Tibial artery (tissue), 4 donors: ENCODE measurements at regions not wholly inside any gene's neighbourhood (a gene's known extent, or its start where the extent isn't known, plus 50 kb on each side); places are given as distances from the start of the nearest gene placed in this dataset.

Experiments used
- DNase-seq, 2 donors: peaks; one replicate each; pipeline ENCODE4 v3.0.0-alpha.2; 2019
- H3K27ac ChIP-seq, 2 donors: fragments of 200-600 bp; sonication (generic) in 1 of 2; 1 replicate in 1 of 2; 2 replicates in 1 of 2; pipeline ENCODE4 v1.5.1; 2018 to 2019; ENCODE audit warnings: mild to moderate bottlenecking in 1 of 2
- H3K27me3 ChIP-seq, 2 donors: fragments of 200-600 bp; sonication (generic) in 1 of 2; one replicate each; pipeline versions ENCODE4 v1.5.1 to v1.6.0; 2016 to 2019
- H3K36me3 ChIP-seq, 3 donors: fragments of 200-600 bp; sonication (generic) in 2 of 3; one replicate each; pipeline ENCODE4 v1.5.1; 2016 to 2019; ENCODE audit warnings: mild to moderate bottlenecking in 2 of 3
- H3K4me1 ChIP-seq, 4 donors: fragments of 200-600 bp; sonication (generic) in 2 of 4; 1 replicate in 3 of 4; 2 replicates in 1 of 4; pipeline ENCODE4 v1.5.1; 2016 to 2019
- H3K4me3 ChIP-seq, 2 donors: fragments of 200-600 bp; sonication (generic) in 1 of 2; 1 replicate in 1 of 2; 2 replicates in 1 of 2; pipeline ENCODE4 v1.5.1; 2018 to 2019; ENCODE audit warnings: mild to moderate bottlenecking in 2 of 2
- H3K9me3 ChIP-seq, 3 donors: fragments of 200-600 bp; sonication (generic) in 1 of 3; one replicate each; pipeline ENCODE4 v1.5.1; 2016 to 2019
- intact Hi-C: fragments of 100-400 bp; cut with DNase I; formaldehyde crosslinking; loops from one replicate; pipeline ENCODE4 v1.15.0; 2023; ENCODE audit warnings: low total_unique reads
- TF ChIP-seq, protein P1 (sequence below), 2 experiments: fragments of 200-600 bp in 1 of 2; fragments of 450-650 bp in 1 of 2; IDR thresholded peaks; one replicate each; pipeline ENCODE4 v1.5.1; 2017 to 2019; ENCODE audit warnings: antibody characterized with exemption in 2 of 2, mild to moderate bottlenecking in 1 of 2, moderate library complexity in 1 of 2

DNA sequence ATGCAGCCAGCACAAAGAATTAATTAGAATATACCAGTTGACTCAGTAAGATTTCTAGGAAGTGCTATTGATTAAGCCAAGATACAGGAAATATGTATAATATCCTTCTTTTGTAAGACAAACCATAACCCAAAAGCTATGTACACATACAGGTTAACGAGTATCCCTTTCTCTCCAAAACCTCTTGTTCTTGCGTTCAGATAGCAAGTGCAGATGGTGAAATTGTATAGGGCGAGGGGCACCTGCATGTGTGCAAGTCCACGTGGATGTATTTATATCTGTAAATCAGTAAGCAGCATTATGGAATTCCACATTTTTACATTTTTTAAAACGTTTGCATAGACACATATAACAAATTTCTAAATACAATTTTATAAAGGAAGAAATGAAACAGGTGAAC, 228.6 kb downstream of the TBXT start:
- TF ChIP-seq, protein P1, sequence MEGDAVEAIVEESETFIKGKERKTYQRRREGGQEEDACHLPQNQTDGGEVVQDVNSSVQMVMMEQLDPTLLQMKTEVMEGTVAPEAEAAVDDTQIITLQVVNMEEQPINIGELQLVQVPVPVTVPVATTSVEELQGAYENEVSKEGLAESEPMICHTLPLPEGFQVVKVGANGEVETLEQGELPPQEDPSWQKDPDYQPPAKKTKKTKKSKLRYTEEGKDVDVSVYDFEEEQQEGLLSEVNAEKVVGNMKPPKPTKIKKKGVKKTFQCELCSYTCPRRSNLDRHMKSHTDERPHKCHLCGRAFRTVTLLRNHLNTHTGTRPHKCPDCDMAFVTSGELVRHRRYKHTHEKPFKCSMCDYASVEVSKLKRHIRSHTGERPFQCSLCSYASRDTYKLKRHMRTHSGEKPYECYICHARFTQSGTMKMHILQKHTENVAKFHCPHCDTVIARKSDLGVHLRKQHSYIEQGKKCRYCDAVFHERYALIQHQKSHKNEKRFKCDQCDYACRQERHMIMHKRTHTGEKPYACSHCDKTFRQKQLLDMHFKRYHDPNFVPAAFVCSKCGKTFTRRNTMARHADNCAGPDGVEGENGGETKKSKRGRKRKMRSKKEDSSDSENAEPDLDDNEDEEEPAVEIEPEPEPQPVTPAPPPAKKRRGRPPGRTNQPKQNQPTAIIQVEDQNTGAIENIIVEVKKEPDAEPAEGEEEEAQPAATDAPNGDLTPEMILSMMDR (IDR thresholded peaks at IDR 0.05): no peak
- no peaks in the 10 kb centered on the region for H3K9me3 ChIP-seq
- no peaks in the 10 kb centered on the region for H3K36me3 ChIP-seq
- H3K4me1 ChIP-seq: no peaks in the 10 kb centered on the region
- no peak overlapping the region for H3K27ac ChIP-seq
- no peak overlapping the region for H3K4me3 ChIP-seq
- intact Hi-C loops: no loop called here
- DNase-seq: no peak
- H3K27me3 ChIP-seq: no peaks in the 10 kb centered on the region

DNA sequence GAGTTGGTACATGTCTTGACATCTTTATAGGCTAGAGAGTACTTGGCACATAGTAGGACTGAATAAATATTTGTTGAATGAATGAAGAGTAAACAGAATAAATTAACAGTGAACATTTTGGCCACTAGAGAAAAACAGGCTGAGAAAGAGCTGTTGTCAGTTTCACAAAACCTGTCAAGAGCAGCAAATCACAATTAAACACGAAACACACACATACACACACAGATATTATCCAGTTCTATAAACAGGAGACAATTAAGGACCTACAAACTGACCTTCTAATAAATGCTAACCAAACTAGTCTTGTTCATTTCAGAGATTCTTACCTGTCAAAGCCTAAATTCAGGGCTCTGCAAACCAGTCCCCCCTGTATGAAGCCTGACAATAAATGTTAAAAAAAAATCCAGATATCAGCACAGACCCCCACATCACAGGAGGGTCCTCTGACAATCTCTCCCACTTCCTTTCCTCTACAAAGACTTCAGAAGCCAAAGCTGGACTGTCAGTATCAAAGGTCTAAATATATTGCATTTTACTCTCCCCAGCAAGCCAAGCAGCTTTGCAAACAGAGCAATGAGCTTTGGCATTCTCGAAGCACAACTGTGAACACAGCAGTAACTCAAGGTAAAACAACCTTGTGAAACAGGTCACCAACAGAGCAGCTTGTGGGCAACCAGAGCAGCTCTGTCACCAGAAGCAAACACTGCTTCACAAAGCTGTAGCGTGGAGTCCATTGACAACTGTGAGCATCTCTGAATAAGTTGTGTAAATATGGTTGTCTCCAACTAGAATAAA, 229.9 kb downstream of the TBXT start:
- no peaks in the 10 kb centered on the region for H3K36me3 ChIP-seq
- intact Hi-C loops: no loop called here
- no peak overlapping the region for H3K27ac ChIP-seq
- TF ChIP-seq, protein P1 (IDR thresholded peaks at IDR 0.05): no peak
- no peaks in the 10 kb centered on the region for H3K27me3 ChIP-seq
- no peaks in the 10 kb centered on the region for H3K4me1 ChIP-seq
- no peaks in the 10 kb centered on the region for H3K9me3 ChIP-seq
- no peak for DNase-seq
- no peak overlapping the region for H3K4me3 ChIP-seq

DNA sequence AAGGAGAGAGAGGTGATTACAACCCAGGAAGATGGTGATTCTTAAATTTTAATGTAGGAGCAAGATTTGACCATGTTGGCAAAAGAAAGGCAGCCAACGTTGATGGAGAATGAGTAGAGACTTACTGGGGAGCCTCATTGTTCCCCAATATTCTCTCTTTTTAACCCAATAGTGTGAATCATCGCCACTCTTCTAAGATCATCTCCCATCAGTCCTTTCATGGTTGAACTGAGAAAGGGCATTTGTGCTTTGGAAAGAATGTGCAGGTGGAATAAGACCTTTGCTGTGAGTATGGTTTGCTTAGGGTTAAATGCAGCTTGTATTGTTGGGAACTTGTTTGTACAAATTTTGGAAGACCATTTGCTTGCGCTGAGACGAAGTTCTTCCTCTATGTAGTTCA, 231.0 kb downstream of the TBXT start:
- DNase-seq: no peak
- no peak overlapping the region for H3K27ac ChIP-seq
- TF ChIP-seq, protein P1 (IDR thresholded peaks at IDR 0.05): no peak
- no peak overlapping the region for H3K4me3 ChIP-seq
- no peaks in the 10 kb centered on the region for H3K4me1 ChIP-seq
- H3K9me3 ChIP-seq: no peaks in the 10 kb centered on the region
- intact Hi-C loops: no loop called here
- no peaks in the 10 kb centered on the region for H3K36me3 ChIP-seq
- no peaks in the 10 kb centered on the region for H3K27me3 ChIP-seq

DNA sequence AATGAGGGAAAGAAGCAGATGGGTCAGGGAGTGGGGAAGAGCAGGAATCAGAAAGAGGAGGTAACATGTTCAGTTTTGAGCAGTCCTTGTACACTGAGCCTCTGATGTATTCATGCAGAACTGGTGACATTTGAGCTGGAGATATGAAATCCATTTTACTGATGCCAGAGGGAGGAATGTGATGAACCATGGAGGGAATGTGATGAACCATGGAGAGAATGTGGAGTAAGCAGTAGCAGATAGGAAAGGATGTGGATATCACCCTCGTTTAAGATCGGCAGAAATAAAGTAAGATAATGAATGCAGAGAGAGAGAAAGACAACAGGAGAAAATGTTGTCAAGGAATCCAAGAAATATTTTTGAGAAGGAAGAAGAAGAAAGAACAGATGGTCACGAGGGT, 231.6 kb downstream of the TBXT start:
- H3K27ac ChIP-seq: no peak overlapping the region
- H3K36me3 ChIP-seq: no peaks in the 10 kb centered on the region
- no peaks in the 10 kb centered on the region for H3K9me3 ChIP-seq
- no peak overlapping the region for H3K4me3 ChIP-seq
- TF ChIP-seq, protein P1 (IDR thresholded peaks at IDR 0.05): no peak
- no peaks in the 10 kb centered on the region for H3K27me3 ChIP-seq
- no peaks in the 10 kb centered on the region for H3K4me1 ChIP-seq
- no peak for DNase-seq
- intact Hi-C loops: no loop called here

DNA sequence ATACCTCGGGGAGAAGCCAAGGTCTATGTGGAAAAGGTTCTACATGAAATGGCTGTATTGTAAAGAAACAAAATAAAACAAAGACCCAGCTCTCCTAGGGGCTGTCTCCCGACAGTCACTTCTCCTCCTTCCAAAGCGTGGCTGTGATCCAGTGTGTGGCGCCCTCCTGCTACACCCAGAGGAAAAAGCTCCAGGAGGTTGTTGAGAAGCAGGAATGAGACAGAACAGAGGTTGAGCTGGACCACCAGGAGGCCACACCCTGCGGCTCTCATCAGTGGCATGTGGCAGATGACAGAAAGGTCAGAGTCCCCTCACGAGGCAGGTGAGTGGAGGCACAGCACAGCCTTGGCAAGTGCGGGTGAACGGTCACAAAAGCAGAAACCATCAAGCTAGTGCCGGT, 236.0 kb downstream of the TBXT start:
- intact Hi-C loops: no loop called here
- DNase-seq: no peak
- TF ChIP-seq, protein P1 (IDR thresholded peaks at IDR 0.05): no peak

More for the DNA sequence above, 236.0 kb downstream of the TBXT start:
- Histone ChIP-seq H3K4me1 (no peaks in the 10 kb centered on the region), H3K4me3 (no peak overlapping the region), H3K9me3 (no peaks in the 10 kb centered on the region), H3K27me3 (no peaks in the 10 kb centered on the region), H3K27ac (no peak overlapping the region), H3K36me3 (no peaks in the 10 kb centered on the region)
